Liver (tissue), 8 donors: ENCODE measurements at regions not wholly inside any gene's neighbourhood (a gene's known extent, or its start where the extent isn't known, plus 50 kb on each side); places are given as distances from the start of the nearest gene placed in this dataset.

Experiments
- DNase-seq: peaks from one replicate; pipeline ENCODE4 v3.0.0-alpha.2; 2017; ENCODE audit warnings: low spot score
- H3K27ac ChIP-seq, 2 donors: one replicate each; pipeline ENCODE4 v1.7.0; 2013; ENCODE audit warnings: inconsistent platforms in 2 of 2, low read length in 2 of 2, control low read depth in 1 of 2, low read depth in 1 of 2, mild to moderate bottlenecking in 1 of 2
- H3K27me3 ChIP-seq, 4 donors: one replicate each; pipeline versions ENCODE4 v1.6.1 to v1.7.0; 2013; ENCODE audit warnings: low read length in 3 of 4, inconsistent platforms in 1 of 4, mild to moderate bottlenecking in 1 of 4, moderate library complexity in 1 of 4; ENCODE audit not compliant: control insufficient read depth in 4 of 4, insufficient read depth in 4 of 4
- H3K36me3 ChIP-seq, 4 donors: one replicate each; pipeline versions ENCODE4 v1.6.1 to v1.7.0; 2013; ENCODE audit warnings: low read length in 3 of 4, mild to moderate bottlenecking in 3 of 4, low read depth in 1 of 4, moderate library complexity in 1 of 4; ENCODE audit not compliant: control insufficient read depth in 4 of 4, insufficient read depth in 3 of 4
- H3K4me1 ChIP-seq, 4 donors: one replicate each; pipeline versions ENCODE4 v1.6.1 to v1.7.0; 2013; ENCODE audit warnings: low read length in 3 of 4, mild to moderate bottlenecking in 3 of 4, moderate library complexity in 1 of 4; ENCODE audit not compliant: control insufficient read depth in 4 of 4, insufficient read depth in 4 of 4
- H3K4me3 ChIP-seq, 3 donors: one replicate each; pipeline versions ENCODE4 v1.6.1 to v1.7.0; 2013; ENCODE audit warnings: low read length in 3 of 3, control low read depth in 1 of 3, low read depth in 1 of 3, mild to moderate bottlenecking in 1 of 3
- H3K9ac ChIP-seq, 2 donors: one replicate each; pipeline ENCODE4 v1.7.0; 2013; ENCODE audit warnings: low read length in 2 of 2, mild to moderate bottlenecking in 2 of 2, moderate library complexity in 2 of 2, control low read depth in 1 of 2, low read depth in 1 of 2
- H3K9me3 ChIP-seq, 4 donors: one replicate each; pipeline versions ENCODE4 v1.6.1 to v1.7.0; 2013; ENCODE audit warnings: low read length in 3 of 4; ENCODE audit not compliant: control insufficient read depth in 4 of 4
- ATF3 ChIP-seq: IDR thresholded peaks from 2 replicates; pipeline ENCODE4 v1.6.1; 2016; ENCODE audit warnings: antibody characterized with exemption
- CTCF ChIP-seq: fragments of 150-350 bp; IDR thresholded peaks from 2 replicates; pipeline ENCODE4 v1.5.1; 2017; ENCODE audit warnings: improper control_type of control experiment, low read depth, low read length; ENCODE audit not compliant: missing input control
- EGR1 ChIP-seq, 2 donors: IDR thresholded peaks; 2 replicates each; pipeline ENCODE4 v1.6.1; 2016 to 2018; ENCODE audit warnings: antibody characterized with exemption in 2 of 2, low read depth in 2 of 2
- FOXA1 ChIP-seq: IDR thresholded peaks from 2 replicates; pipeline ENCODE4 v1.6.1; 2016; ENCODE audit warnings: antibody characterized with exemption
- FOXA2 ChIP-seq: IDR thresholded peaks from 2 replicates; pipeline ENCODE4 v1.6.1; 2016; ENCODE audit warnings: antibody characterized with exemption
- GABPA ChIP-seq, 2 donors: IDR thresholded peaks in 1 of 2; conservative IDR thresholded peaks in 1 of 2; 2 replicates each; pipeline ENCODE4 v1.6.1; 2016; ENCODE audit warnings: antibody characterized with exemption in 2 of 2, mild to moderate bottlenecking in 1 of 2, moderate library complexity in 1 of 2
- HNF4G ChIP-seq: IDR thresholded peaks from 2 replicates; pipeline ENCODE4 v1.6.1; 2016; ENCODE audit warnings: antibody characterized with exemption
- JUND ChIP-seq, 2 donors: IDR thresholded peaks; 2 replicates each; pipeline ENCODE4 v1.6.1; 2016; ENCODE audit warnings: antibody characterized with exemption in 2 of 2
- NR2F2 ChIP-seq: IDR thresholded peaks from 2 replicates; pipeline ENCODE4 v1.6.1; 2016; ENCODE audit warnings: antibody characterized with exemption
- RXRA ChIP-seq, 2 donors: IDR thresholded peaks; 2 replicates each; pipeline ENCODE4 v1.6.1; 2017 to 2018; ENCODE audit warnings: antibody characterized with exemption in 2 of 2, mild to moderate bottlenecking in 1 of 2
- SP1 ChIP-seq: IDR thresholded peaks from 2 replicates; pipeline ENCODE4 v1.6.1; 2018; ENCODE audit warnings: antibody characterized with exemption, mild to moderate bottlenecking
- TAF1 ChIP-seq: conservative IDR thresholded peaks from 2 replicates; pipeline ENCODE4 v1.6.1; 2016; ENCODE audit warnings: antibody characterized with exemption, mild to moderate bottlenecking
- WGBS: extraction: QIAGEN DNeasy Blood & Tissue Kit; methylation state at CpG from one replicate; pipeline ENCODE4 v1.1.7; 2013; 5-methylcytosine and 5-hydroxymethylcytosine counted together
- TF ChIP-seq, protein P1 (sequence below): IDR thresholded peaks from 2 replicates; pipeline ENCODE4 v1.6.1; 2016; ENCODE audit warnings: antibody characterized with exemption, mild to moderate bottlenecking
- donor health status: healthy.
- donor health status: healthy.
- donor health status: healthy.
- donor health status: healthy.
- donor health status: healthy.

DNA sequence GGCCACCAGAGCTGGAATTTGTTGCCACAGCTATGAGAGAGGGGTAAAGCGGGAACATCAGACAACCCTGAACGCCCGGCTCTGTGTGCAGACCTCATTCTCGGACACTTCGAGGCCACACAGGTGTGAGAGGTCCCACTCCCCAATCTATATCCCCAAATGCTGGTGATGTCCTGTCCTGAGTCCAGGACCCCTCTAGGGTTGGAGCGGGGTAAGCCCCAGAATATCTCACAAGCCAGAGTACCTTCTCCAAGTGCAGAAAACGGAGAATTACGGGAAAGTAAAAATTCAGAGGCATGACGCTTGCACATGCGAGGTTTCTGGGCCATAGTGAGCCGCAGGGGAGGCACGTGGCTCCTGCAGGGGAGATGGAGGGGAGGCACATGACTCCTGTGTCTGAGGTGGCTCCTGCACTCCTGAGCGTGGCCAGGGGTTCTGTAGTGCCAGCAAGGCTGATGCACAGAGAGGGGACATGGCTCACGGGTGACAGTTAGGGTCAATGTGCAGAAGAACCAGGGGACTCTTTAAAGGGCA lies 248.0 kb downstream of the RBFOX3 start:
- Histone ChIP-seq H3K27me3 (peaks cover 0 to 13% (median 5%) of the 10 kb centered on the region in 4 donors), H3K4me3 (no peak overlapping the region), H3K4me1 (no peaks in the 10 kb centered on the region), H3K36me3 (no peaks in the 10 kb centered on the region), H3K9me3 (no peaks in the 10 kb centered on the region), H3K27ac (no peak overlapping the region), H3K9ac (no peak overlapping the region)
- 75% methylated on average over 14 of the region's 14 CpGs for WGBS
- TF ChIP-seq TAF1, result no peak
- DNase-seq, result no peak

DNA sequence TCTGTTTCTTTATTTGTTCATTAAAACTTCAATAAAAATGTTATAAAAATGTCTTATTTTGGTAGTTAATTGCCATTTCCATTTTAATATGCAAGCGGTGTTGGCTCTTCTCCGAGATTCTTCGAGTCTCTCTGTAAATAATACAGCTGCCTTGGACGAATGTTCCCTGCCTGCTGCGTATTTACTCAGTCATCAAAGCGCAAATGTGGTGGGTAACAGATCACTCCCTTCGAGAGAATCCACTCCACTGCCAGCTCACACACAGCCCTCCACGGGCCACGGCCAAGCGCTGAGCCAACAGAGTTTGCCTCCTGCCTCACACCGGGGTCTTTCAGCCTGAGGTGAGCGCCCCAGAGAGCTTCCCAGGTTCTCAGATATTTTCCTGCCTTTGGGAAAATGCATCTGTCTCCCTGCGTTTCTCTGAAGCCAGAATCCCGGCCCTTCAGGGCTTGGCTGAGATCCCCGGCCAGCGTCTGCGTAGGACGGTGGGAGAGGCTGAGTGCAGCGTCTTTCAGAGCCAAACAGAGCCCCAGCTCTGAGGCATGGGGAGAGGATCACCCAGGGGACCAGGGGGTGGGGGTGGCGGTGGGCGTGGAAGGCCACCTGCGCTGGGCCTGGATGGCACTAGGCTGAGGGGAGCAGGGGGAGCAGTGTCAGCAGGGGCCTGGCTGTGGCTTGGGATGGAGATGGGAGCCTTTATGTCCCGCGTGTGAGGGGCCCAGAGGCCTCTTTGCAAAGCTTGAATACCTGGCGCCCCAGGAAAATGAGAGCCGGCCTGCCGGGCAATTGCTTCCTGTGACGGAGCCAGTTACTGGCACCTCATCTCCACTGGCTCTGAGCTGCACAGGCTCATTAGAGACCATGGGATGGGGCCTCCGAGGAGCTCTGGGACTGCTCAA lies 248.7 kb downstream of the RBFOX3 start:
- WGBS, result 49% methylated on average over 29 of the region's 29 CpGs
- no peaks in the 10 kb centered on the region for H3K36me3 ChIP-seq
- peaks cover 0 to 13% (median 5%) of the 10 kb centered on the region in 4 donors for H3K27me3 ChIP-seq
- no peak overlapping the region for H3K27ac ChIP-seq
- TF ChIP-seq, protein P1, sequence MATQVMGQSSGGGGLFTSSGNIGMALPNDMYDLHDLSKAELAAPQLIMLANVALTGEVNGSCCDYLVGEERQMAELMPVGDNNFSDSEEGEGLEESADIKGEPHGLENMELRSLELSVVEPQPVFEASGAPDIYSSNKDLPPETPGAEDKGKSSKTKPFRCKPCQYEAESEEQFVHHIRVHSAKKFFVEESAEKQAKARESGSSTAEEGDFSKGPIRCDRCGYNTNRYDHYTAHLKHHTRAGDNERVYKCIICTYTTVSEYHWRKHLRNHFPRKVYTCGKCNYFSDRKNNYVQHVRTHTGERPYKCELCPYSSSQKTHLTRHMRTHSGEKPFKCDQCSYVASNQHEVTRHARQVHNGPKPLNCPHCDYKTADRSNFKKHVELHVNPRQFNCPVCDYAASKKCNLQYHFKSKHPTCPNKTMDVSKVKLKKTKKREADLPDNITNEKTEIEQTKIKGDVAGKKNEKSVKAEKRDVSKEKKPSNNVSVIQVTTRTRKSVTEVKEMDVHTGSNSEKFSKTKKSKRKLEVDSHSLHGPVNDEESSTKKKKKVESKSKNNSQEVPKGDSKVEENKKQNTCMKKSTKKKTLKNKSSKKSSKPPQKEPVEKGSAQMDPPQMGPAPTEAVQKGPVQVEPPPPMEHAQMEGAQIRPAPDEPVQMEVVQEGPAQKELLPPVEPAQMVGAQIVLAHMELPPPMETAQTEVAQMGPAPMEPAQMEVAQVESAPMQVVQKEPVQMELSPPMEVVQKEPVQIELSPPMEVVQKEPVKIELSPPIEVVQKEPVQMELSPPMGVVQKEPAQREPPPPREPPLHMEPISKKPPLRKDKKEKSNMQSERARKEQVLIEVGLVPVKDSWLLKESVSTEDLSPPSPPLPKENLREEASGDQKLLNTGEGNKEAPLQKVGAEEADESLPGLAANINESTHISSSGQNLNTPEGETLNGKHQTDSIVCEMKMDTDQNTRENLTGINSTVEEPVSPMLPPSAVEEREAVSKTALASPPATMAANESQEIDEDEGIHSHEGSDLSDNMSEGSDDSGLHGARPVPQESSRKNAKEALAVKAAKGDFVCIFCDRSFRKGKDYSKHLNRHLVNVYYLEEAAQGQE, result no peak
- TF ChIP-seq NR2F2 (no peak), EGR1 (IDR thresholded peaks at IDR 0.05; ENCODE audit: low read depth in 2 of 2) (no peak), CTCF (no peak), RXRA (IDR thresholded peaks at IDR 0.05) (no peak), GABPA (IDR thresholded peaks at IDR 0.05 in 1 of 2, conservative IDR thresholded peaks at IDR 0.05 in 1 of 2) (no peak), ATF3 (no peak), SP1 (no peak)
- H3K9ac ChIP-seq, result no peak overlapping the region
- H3K9me3 ChIP-seq, result no peaks in the 10 kb centered on the region
- H3K4me1 ChIP-seq, result no peaks in the 10 kb centered on the region
- no peak for DNase-seq
- H3K4me3 ChIP-seq, result no peak overlapping the region

DNA sequence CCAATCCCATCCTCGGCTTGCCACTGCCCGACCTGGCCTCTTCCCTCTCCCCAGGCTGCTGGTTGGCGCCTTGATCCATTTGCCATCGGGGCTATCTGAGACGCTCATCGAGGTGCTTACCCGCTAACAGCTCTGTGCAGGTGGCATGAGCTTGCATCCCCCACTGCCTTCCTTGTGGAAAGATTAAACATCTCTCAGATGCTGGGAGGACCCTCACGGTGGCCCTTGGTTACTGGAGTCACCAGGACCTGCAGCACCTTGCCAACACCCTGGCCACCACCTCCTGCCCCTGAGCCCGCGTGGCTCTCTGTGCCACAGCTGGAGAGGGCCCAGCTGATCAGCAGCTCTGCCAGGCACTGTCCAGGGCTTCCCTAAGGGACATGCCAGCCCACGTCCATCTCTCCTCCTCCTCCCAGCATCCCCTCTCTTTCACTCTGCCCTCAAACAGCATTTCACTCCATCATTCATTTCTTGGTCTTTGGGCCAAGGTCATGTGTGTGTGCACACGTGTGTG lies 249.6 kb downstream of the RBFOX3 start:
- no peak for DNase-seq
- no peaks in the 10 kb centered on the region for H3K4me1 ChIP-seq
- H3K9me3 ChIP-seq, result no peaks in the 10 kb centered on the region
- WGBS, result 64% methylated on average over 12 of the region's 12 CpGs
- H3K27me3 ChIP-seq, result peaks cover 0 to 17% (median 5%) of the 10 kb centered on the region in 4 donors
- H3K4me3 ChIP-seq, result no peak overlapping the region
- H3K9ac ChIP-seq, result no peak overlapping the region
- H3K27ac ChIP-seq, result no peak overlapping the region
- H3K36me3 ChIP-seq, result no peaks in the 10 kb centered on the region
- TF ChIP-seq JUND (IDR thresholded peaks at IDR 0.05) (no peak), GABPA (IDR thresholded peaks at IDR 0.05 in 1 of 2, conservative IDR thresholded peaks at IDR 0.05 in 1 of 2) (no peak), ATF3 (no peak), HNF4G (no peak), FOXA1 (no peak), FOXA2 (no peak)
- TF ChIP-seq, protein P1, result no peak
